Glutamatergic neuron (in vitro differentiated cells): ENCODE measurements at regions not wholly inside any gene's neighbourhood (a gene's known extent, or its start where the extent isn't known, plus 50 kb on each side); places are given as distances from the start of the nearest gene placed in this dataset.

ENCODE experiments used
- DNase-seq: peaks from one replicate; pipeline ENCODE4 v3.0.0; 2022
- H3K27ac Mint-ChIP-seq: one replicate; pipeline ENCODE4 v1.8.0; 2020; ENCODE audit warnings: mild to moderate bottlenecking, mixed read lengths, inconsistent platforms; ENCODE audit not compliant: unreplicated experiment
- H3K27me3 Mint-ChIP-seq: one replicate; pipeline ENCODE4 v1.8.0; 2020; ENCODE audit warnings: mild to moderate bottlenecking, moderate library complexity, mixed read lengths, inconsistent platforms; ENCODE audit not compliant: unreplicated experiment
- H3K36me3 Mint-ChIP-seq: one replicate; pipeline ENCODE4 v1.8.0; 2020; ENCODE audit warnings: mild to moderate bottlenecking, mixed read lengths, inconsistent platforms; ENCODE audit not compliant: unreplicated experiment
- H3K4me1 Mint-ChIP-seq: one replicate; pipeline ENCODE4 v1.8.0; 2020; ENCODE audit warnings: mild to moderate bottlenecking, low read depth, mixed read lengths, inconsistent platforms; ENCODE audit not compliant: unreplicated experiment
- H3K4me3 Mint-ChIP-seq: one replicate; pipeline ENCODE4 v1.8.0; 2020; ENCODE audit warnings: mild to moderate bottlenecking, mixed read lengths, inconsistent platforms; ENCODE audit not compliant: unreplicated experiment
- H3K9me3 Mint-ChIP-seq: one replicate; pipeline ENCODE4 v1.8.0; 2020; ENCODE audit warnings: mild to moderate bottlenecking, moderate library complexity, mixed read lengths, inconsistent platforms; ENCODE audit not compliant: unreplicated experiment
- CTCF ChIP-seq: fragments of 200-600 bp; sonication (generic); IDR thresholded peaks from one replicate; pipeline ENCODE4 v1.5.0; 2021; ENCODE audit not compliant: partially characterized antibody, unreplicated experiment

- Mint-ChIP-seq H3K4me1 (peaks cover 3% of the 10 kb centered on the region), H3K4me3 (no peak overlapping the region), H3K9me3 (no peaks in the 10 kb centered on the region), H3K36me3 (no peaks in the 10 kb centered on the region), H3K27me3 (no peaks in the 10 kb centered on the region), H3K27ac (no peak overlapping the region)
- DNase-seq, result no peak
- no peak for TF ChIP-seq CTCF
Measured at GRCh38 chr4:177579649-177580048, 137.4 kb upstream of the AGA start.

GRCh38 chr4:177582992-177583391 lies 140.8 kb upstream of the AGA start:
- no peaks in the 10 kb centered on the region for H3K36me3 Mint-ChIP-seq
- no peak overlapping the region for H3K27ac Mint-ChIP-seq
- H3K9me3 Mint-ChIP-seq, result no peaks in the 10 kb centered on the region
- DNase-seq, result no peak
- H3K4me3 Mint-ChIP-seq, result no peak overlapping the region
- no peaks in the 10 kb centered on the region for H3K4me1 Mint-ChIP-seq
- H3K27me3 Mint-ChIP-seq, result no peaks in the 10 kb centered on the region
- no peak for TF ChIP-seq CTCF

GRCh38 chr4:177587989-177588388 lies 145.8 kb upstream of the AGA start:
- no peaks in the 10 kb centered on the region for H3K4me1 Mint-ChIP-seq
- no peak overlapping the region for H3K4me3 Mint-ChIP-seq
- no peaks in the 10 kb centered on the region for H3K9me3 Mint-ChIP-seq
- no peaks in the 10 kb centered on the region for H3K27me3 Mint-ChIP-seq
- H3K27ac Mint-ChIP-seq, result no peak overlapping the region
- H3K36me3 Mint-ChIP-seq, result no peaks in the 10 kb centered on the region
- DNase-seq, result no peak
- no peak for TF ChIP-seq CTCF

- no peak overlapping the region for H3K27ac Mint-ChIP-seq
- no peaks in the 10 kb centered on the region for H3K36me3 Mint-ChIP-seq
- DNase-seq, result no peak
- H3K4me3 Mint-ChIP-seq, result no peak overlapping the region
- H3K9me3 Mint-ChIP-seq, result no peaks in the 10 kb centered on the region
- H3K27me3 Mint-ChIP-seq, result no peaks in the 10 kb centered on the region
- TF ChIP-seq CTCF, result no peak
- H3K4me1 Mint-ChIP-seq, result peaks cover 3% of the 10 kb centered on the region
Measured at GRCh38 chr4:177595386-177595785, 153.1 kb upstream of the AGA start.

GRCh38 chr4:177596035-177596434 lies 153.8 kb upstream of the AGA start:
- DNase-seq, result peak; percentile 27
- Mint-ChIP-seq H3K27ac (no peak overlapping the region), H3K36me3 (no peaks in the 10 kb centered on the region), H3K4me3 (no peak overlapping the region), H3K4me1 (peaks cover 3% of the 10 kb centered on the region), H3K9me3 (no peaks in the 10 kb centered on the region), H3K27me3 (no peaks in the 10 kb centered on the region)
- TF ChIP-seq CTCF, result no peak
